GM18951 (cell line): ENCODE measurements at regions not wholly inside any gene's neighbourhood (a gene's known extent, or its start where the extent isn't known, plus 50 kb on each side); places are given as distances from the start of the nearest gene placed in this dataset.

Experiments used
- POLR2A ChIP-seq: IDR thresholded peaks from 4 replicates; pipeline ENCODE4 v1.6.1; 2011; ENCODE audit warnings: mild to moderate bottlenecking; ENCODE audit not compliant: insufficient read length, insufficient read depth; ENCODE audit errors: extremely low read depth
- in situ Hi-C: fragments of 300-500 bp; cut with MboI; formaldehyde crosslinking; loops from one replicate; pipeline ENCODE4 v1.12.0; 2022; ENCODE audit warnings: low sequenced_read_pairs, mixed read lengths, inconsistent platforms; ENCODE audit not compliant: unreplicated experiment

GRCh38 chr3:144429719-144430121 is 458.1 kb downstream of the DIPK2A start:
- in situ Hi-C loops = no loop called here
- TF ChIP-seq POLR2A = no peak

GRCh38 chr3:144431134-144431533 is 459.5 kb downstream of the DIPK2A start:
- in situ Hi-C loops = no loop called here
- no peak for TF ChIP-seq POLR2A

DNA sequence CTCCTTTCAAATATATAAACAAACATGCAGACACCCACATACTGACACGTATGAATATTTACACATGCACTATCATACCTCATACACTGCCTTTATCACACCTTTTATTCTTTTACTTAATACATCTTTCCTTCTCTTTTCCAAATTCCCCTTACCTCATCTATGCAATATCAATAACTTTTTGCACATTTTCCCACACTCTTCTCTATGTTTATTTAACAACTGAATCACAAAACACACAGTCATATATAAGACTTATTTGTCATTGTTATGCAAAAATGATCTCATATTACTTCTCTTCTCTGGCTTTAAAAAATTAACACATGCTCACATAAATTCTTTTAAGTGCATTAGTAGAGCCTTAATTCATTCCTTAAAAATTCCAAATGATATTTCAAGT is 461.4 kb downstream of the DIPK2A start:
- in situ Hi-C loops = no loop called here
- no peak for TF ChIP-seq POLR2A

- in situ Hi-C loops = no loop called here
- no peak for TF ChIP-seq POLR2A
Observed at GRCh38 chr3:144437989-144438388, 466.4 kb downstream of the DIPK2A start.

DNA sequence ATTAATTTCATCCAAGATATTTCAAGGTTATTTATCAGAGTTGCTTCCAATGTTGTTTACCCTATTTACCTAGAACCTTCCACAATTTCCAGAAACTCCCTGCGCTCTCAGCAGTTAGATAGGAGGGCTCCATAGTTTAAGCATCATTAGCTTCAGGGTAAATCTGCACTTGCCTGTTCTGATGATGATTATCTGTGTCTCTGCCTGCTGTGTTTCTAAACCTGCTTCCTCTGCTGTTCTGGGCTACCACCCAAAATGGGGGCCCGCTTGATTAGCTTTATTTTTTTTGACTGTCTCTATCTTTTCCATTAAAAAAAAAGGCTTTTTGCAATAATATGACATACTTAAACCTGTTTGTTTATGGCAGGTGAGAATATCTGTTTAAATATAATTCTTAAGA is 472.4 kb downstream of the DIPK2A start:
- in situ Hi-C loops = no loop called here
- no peak for TF ChIP-seq POLR2A

GRCh38 chr3:144444546-144444945 is 472.9 kb downstream of the DIPK2A start:
- in situ Hi-C loops = no loop called here
- TF ChIP-seq POLR2A = no peak

DNA sequence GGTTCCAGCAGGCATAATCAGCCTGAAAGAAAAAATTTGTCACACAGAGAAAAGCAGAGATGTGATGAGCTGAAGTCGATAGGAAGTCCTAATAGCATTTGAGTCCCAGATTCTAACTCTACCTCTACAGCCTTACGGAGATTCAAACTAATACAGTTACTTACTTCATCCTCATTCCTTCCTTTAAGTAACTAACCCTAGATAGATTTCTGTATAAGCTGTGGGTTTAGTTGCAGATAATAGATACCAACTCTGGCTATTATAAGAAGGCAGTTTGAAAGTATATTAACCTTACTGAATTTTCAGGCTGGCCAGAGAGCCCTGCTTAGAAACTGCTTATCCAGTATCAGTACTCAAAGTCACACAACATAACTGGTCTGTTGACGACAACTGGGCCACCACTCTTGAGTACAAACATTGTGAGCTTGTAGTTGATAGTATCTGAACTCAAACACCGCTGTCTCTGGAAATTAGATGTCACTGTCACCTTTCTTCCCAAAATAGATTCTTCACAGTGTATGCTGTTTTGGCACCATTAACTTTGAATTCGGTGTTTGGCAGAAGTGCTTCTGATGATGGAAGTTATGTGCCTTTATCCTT is 484.3 kb downstream of the DIPK2A start:
- TF ChIP-seq POLR2A = no peak
- in situ Hi-C loops = no loop called here

- in situ Hi-C loops = no loop called here
- no peak for TF ChIP-seq POLR2A
Observed at GRCh38 chr3:144457758-144458157, 486.1 kb downstream of the DIPK2A start.

GRCh38 chr3:144458283-144458682 is 486.7 kb downstream of the DIPK2A start:
- in situ Hi-C loops = no loop called here
- TF ChIP-seq POLR2A = no peak

- in situ Hi-C loops = no loop called here
- TF ChIP-seq POLR2A = no peak
Observed at GRCh38 chr3:144462337-144462736, 490.7 kb downstream of the DIPK2A start.

DNA sequence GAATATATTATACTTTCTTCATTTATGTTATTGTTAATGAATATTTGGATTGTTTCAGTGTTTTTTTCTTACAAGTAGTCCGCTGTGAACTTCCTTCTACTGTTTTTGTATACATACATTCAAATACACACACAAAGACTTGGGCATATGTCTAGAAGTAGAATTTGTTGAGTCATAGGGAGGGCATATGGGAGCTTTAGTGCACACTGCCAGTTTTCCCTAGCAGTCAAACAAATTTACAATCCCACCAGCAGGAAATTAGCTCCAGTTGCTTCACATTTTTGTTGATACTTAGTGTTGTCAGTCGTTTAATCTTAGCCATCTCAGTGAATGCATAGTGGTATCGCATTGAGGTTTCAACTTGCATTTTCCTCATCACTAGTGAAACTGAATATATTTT is 492.3 kb downstream of the DIPK2A start:
- TF ChIP-seq POLR2A = no peak
- in situ Hi-C loops = no loop called here

- in situ Hi-C loops = no loop called here
- no peak for TF ChIP-seq POLR2A
Observed at GRCh38 chr3:144466114-144466513, 494.5 kb downstream of the DIPK2A start.

DNA sequence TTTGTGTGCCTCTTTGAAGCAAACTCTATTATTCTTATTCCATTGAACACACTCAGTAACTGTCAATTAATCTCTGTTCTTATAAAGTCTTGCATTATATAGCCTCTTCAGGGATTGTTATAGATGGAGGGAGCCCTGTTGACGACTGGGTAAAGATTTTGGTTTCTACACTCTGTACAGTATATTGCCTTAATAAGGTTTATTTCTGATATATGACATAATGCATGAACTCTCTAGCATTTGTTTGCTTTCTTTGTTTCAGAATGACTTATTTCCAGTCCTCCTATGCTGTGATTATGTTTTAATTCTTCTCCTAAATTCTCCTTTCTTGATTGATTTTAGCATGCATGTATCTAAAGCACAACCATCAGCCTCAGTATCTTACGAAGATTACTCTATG is 494.9 kb downstream of the DIPK2A start:
- no peak for TF ChIP-seq POLR2A
- in situ Hi-C loops = no loop called here

DNA sequence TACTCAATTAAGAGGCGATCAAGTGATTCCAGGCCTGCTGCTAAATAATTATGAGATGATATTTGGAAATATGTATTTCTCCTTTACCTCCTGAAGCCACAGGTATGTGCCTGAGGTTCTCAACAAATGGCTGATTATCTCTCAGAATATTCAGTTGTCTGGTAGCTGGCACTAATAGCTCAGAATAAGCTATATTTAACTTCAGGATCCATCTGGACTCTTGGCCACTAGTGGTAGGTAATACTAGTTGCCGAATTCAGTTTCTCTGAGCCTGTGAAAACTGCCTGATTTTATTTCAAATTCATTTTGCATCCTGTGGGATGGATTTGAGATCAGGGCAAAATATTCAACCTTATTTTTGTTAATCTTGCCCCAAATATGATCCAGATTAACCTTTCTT is 499.0 kb downstream of the DIPK2A start:
- in situ Hi-C loops = no loop called here
- no peak for TF ChIP-seq POLR2A

- in situ Hi-C loops = no loop called here
- TF ChIP-seq POLR2A = no peak
Observed at GRCh38 chr3:144477593-144477992, 506.0 kb downstream of the DIPK2A start.
